Osteoblast (primary cell): ENCODE measurements at regions not wholly inside any gene's neighbourhood (a gene's known extent, or its start where the extent isn't known, plus 50 kb on each side); places are given as distances from the start of the nearest gene placed in this dataset.

ENCODE experiments used
- DNase-seq: peaks from one replicate; pipeline ENCODE4 v3.0.0; 2011; ENCODE audit warnings: low spot score, mixed read lengths; ENCODE audit not compliant: insufficient read length; ENCODE audit errors: missing footprints
- H2AFZ ChIP-seq: 2 replicates; pipeline ENCODE4 v1.6.0; 2011; ENCODE audit warnings: mild to moderate bottlenecking, low read length
- H3K27ac ChIP-seq: 2 replicates; pipeline ENCODE4 v1.5.1; 2011; ENCODE audit warnings: mild to moderate bottlenecking, low read depth, low read length, moderate library complexity
- H3K27me3 ChIP-seq: 2 replicates; pipeline ENCODE4 v1.6.0; 2012; ENCODE audit warnings: mild to moderate bottlenecking, control low read depth, inconsistent platforms, low read length, moderate library complexity; ENCODE audit not compliant: insufficient read depth
- H3K36me3 ChIP-seq: 2 replicates; pipeline ENCODE4 v1.5.1; 2011; ENCODE audit warnings: mild to moderate bottlenecking, low read length, control low read depth, moderate library complexity; ENCODE audit not compliant: insufficient read depth
- H3K4me1 ChIP-seq: 2 replicates; pipeline ENCODE4 v1.5.1; 2011; ENCODE audit warnings: mild to moderate bottlenecking, low read length, control low read depth, moderate library complexity; ENCODE audit not compliant: insufficient read depth
- H3K4me2 ChIP-seq: 2 replicates; pipeline ENCODE4 v1.6.0; 2011; ENCODE audit warnings: mild to moderate bottlenecking, low read length; ENCODE audit not compliant: insufficient read depth
- H3K4me3 ChIP-seq: fragments of 200-600 bp; sonication (generic); 3 replicates; pipeline ENCODE4 v1.5.1; 2012; ENCODE audit warnings: mild to moderate bottlenecking, low read length, inconsistent platforms; ENCODE audit not compliant: insufficient read depth
- H3K79me2 ChIP-seq: 2 replicates; pipeline ENCODE4 v1.6.0; 2012; ENCODE audit warnings: mild to moderate bottlenecking, low read length, control low read depth, inconsistent platforms; ENCODE audit not compliant: insufficient read depth
- H3K9me3 ChIP-seq: 2 replicates; pipeline ENCODE4 v1.5.1; 2011; ENCODE audit warnings: low read depth, low read length, control low read depth
- H4K20me1 ChIP-seq: 2 replicates; pipeline ENCODE4 v1.6.0; 2012; ENCODE audit warnings: mild to moderate bottlenecking, low read length, control low read depth; ENCODE audit not compliant: insufficient read depth
- CTCF ChIP-seq: IDR thresholded peaks from 2 replicates; pipeline ENCODE4 v1.5.1; 2011; ENCODE audit warnings: mild to moderate bottlenecking, low read depth, low read length, moderate library complexity; ENCODE audit errors: extremely low read depth

- Histone ChIP-seq H3K4me2 (no peak overlapping the region), H3K36me3 (no peaks in the 10 kb centered on the region), H3K27me3 (no peaks in the 10 kb centered on the region), H2AFZ (no peak overlapping the region), H4K20me1 (no peaks in the 10 kb centered on the region), H3K79me2 (no peaks in the 10 kb centered on the region), H3K4me1 (no peaks in the 10 kb centered on the region), H3K4me3 (no peak overlapping the region), H3K9me3 (no peaks in the 10 kb centered on the region), H3K27ac (no peak overlapping the region)
- TF ChIP-seq CTCF: no peak
- no peak for DNase-seq
These were observed 95.7 kb upstream of the FAM47A start for GRCh38 chrX:34227804-34228203.

- no peak for TF ChIP-seq CTCF
These were observed 91.5 kb upstream of the FAM47A start for GRCh38 chrX:34223574-34223973.

GRCh38 chrX:34218063-34218462 is 85.9 kb upstream of the FAM47A start:
- TF ChIP-seq CTCF: no peak
- Histone ChIP-seq H3K27me3 (no peaks in the 10 kb centered on the region), H3K4me1 (no peaks in the 10 kb centered on the region), H3K4me3 (no peak overlapping the region), H3K27ac (no peak overlapping the region), H2AFZ (no peak overlapping the region), H3K79me2 (no peaks in the 10 kb centered on the region), H4K20me1 (no peaks in the 10 kb centered on the region), H3K9me3 (no peaks in the 10 kb centered on the region), H3K36me3 (no peaks in the 10 kb centered on the region), H3K4me2 (no peak overlapping the region)
- DNase-seq: no peak

More at GRCh38 chrX:34223574-34223973, 91.5 kb upstream of the FAM47A start:
- Histone ChIP-seq H3K9me3 (no peaks in the 10 kb centered on the region), H3K4me3 (no peak overlapping the region), H3K27me3 (no peaks in the 10 kb centered on the region), H3K27ac (no peak overlapping the region), H4K20me1 (no peaks in the 10 kb centered on the region), H3K79me2 (no peaks in the 10 kb centered on the region), H3K4me2 (no peak overlapping the region), H3K4me1 (no peaks in the 10 kb centered on the region), H3K36me3 (no peaks in the 10 kb centered on the region), H2AFZ (no peak overlapping the region)
- DNase-seq: no peak

DNA sequence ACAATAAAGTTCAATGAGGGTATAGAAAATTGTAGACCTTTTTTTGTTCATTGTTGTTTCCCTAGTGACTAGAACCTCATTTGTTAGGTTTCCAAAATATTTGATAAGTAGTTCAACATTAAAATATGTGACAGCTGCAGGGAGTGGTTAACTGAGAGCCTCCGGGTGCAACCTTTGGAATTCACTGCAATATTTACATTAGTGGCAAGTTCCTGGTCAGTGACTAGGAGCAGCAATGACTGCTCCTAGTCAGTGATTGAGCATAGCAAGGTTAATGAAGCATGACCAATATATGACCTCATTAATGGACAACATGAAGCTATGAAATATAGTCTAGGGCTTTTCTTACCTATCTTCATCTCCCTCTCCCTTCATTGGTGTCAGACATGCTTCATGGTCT is 65.8 kb upstream of the FAM47A start:
- no peak for TF ChIP-seq CTCF
- Histone ChIP-seq H3K27me3 (no peaks in the 10 kb centered on the region), H3K4me3 (no peak overlapping the region), H2AFZ (no peak overlapping the region), H3K4me1 (no peaks in the 10 kb centered on the region), H3K9me3 (no peaks in the 10 kb centered on the region), H3K36me3 (no peaks in the 10 kb centered on the region), H3K79me2 (no peaks in the 10 kb centered on the region), H3K4me2 (no peak overlapping the region), H4K20me1 (no peaks in the 10 kb centered on the region), H3K27ac (no peak overlapping the region)
- DNase-seq: no peak
